Hematopoietic multipotent progenitor cell treated with erythropoietin and hydrocortisone succinate and interleukin-3 and kit ligand, for 6 days (in vitro differentiated cells): ENCODE measurements at regions not wholly inside any gene's neighbourhood (a gene's known extent, or its start where the extent isn't known, plus 50 kb on each side); places are given as distances from the start of the nearest gene placed in this dataset.

Source experiments
- DNase-seq: peaks from one replicate; pipeline ENCODE4 v3.0.0-alpha.2; 2015

GRCh38 chr6:126148853-126149252, 162.5 kb downstream of the TRMT11 start:
- no peak for DNase-seq

GRCh38 chr6:126152372-126152745, 166.0 kb downstream of the TRMT11 start:
- no peak for DNase-seq

- DNase-seq, result no peak
Measured at GRCh38 chr6:126153661-126154060, 167.3 kb downstream of the TRMT11 start.

- DNase-seq, result peak; percentile 22
Measured at GRCh38 chr6:126156973-126157372, 170.6 kb downstream of the TRMT11 start.

GRCh38 chr6:126167726-126168125, 172.2 kb upstream of the CENPW start:
- no peak for DNase-seq

DNA sequence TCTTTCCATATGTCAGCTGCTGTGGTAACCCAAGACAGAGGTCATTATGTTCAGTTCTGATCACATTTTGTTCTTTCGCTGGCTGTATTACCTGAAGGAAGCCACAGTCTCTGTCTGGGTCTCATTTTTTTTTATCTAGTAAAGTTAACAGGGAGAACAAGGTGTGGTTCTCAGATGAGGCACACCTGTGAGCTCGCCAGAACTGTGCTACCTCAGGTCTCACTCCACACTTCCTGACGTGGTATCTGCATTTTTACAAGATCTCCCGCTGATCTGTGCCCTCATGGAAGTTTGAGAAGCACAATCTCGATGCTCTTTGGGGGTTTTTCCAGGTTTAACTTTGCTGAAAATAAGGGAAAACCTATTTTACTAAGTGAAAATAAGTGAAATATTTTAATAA, 169.5 kb upstream of the CENPW start:
- DNase-seq, result no peak

DNA sequence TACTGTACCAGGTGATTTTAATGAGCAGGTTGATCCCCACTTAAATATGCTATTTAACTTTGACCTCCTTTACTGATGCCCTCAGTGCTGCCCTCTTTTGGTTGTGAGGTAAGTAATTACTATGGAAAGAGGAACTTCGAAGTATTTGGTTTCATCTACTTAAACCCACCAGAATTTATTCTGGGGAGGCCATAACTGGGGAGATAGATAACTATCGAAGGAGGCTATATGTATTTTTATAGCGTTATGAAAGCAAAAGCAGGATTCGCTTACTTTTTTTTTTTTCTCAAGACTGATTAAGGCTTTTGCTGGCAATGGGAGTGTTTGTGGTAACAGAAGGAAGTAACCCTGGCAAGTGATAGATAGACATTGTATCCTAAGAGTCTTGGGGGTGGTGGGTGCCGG, 168.9 kb upstream of the CENPW start:
- peak; percentile 89 for DNase-seq

DNA sequence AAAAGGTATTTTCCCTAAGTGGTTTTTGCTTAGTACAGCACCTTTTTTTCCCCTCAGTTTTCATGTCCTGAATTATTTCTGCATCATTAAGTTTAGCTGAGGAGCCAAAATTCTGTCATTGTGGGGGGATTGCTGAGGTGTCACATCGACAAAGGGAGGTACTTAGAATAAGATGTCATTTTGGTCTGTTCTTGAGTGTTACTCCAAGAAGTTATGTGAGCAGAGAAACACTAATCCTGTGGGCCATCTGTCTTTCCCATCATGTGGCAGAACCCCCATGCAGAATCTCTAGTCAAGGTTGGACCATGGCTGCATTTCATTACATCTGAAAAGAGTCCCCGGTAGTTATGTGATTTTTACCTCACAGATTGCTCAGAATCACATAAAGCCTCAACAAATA, 167.8 kb upstream of the CENPW start:
- no peak for DNase-seq

DNA sequence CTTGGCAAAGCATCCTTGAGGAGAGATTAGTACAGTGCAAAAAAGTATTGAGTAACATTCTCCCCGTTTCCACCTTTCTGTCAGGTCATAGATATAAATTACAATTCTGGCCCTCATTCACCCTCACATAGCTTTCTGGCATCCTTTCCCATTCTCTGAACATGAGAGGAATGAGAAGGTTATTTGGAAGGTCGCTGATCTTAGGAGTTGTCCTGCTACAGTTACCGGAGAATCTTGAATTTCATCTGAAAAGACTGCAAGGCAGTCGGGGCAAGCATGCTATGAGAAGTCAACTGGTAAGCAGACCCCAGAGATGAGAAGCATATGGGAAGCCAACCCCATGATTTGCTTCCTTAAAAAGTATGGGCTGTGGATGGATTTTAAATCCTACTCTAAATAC, 166.7 kb upstream of the CENPW start:
- DNase-seq, result no peak

DNA sequence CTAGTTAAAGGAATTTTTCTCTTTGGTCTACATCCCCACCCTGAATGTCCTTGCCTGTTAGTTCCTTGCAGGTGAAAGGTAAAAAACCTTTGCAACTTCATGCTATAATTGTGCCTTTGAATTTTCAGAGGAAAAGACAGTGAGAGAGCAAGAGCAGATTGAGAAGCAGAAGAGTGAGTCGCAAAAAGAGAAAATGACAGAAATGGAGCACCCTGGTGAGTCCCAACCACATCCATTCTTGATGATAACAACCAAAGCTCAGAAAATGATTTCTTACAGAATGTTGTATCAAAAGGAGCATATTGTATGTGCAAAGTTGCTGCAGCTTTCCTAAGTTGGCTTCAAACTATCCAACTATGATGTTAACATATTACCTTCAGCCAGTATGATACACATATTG, 165.2 kb upstream of the CENPW start:
- DNase-seq, result no peak

GRCh38 chr6:126175251-126175650, 164.7 kb upstream of the CENPW start:
- DNase-seq, result no peak

GRCh38 chr6:126176282-126176681, 163.6 kb upstream of the CENPW start:
- peak; percentile 53 for DNase-seq

DNA sequence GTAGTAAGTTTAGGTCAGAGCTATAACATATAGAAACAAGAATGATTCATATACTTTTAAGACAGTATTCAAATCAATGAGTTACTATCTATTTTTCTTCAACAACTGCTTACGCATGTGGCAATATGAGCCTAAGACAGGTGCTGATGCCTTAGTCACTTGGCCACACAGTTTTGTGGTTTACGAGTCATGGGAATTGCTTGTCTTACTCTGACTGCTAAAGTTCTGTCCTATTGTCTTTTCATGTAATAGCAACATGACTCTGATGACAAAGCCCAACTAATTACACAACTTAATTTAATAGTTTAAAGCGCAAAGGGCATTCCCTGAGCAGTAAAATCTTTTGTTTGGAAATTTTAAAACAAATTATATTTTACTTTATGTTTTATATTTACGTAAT, 159.3 kb upstream of the CENPW start:
- DNase-seq, result peak; percentile 28

GRCh38 chr6:126181173-126181741, 158.7 kb upstream of the CENPW start:
- DNase-seq, result no peak

GRCh38 chr6:126181890-126182289, 158.0 kb upstream of the CENPW start:
- DNase-seq, result no peak

DNA sequence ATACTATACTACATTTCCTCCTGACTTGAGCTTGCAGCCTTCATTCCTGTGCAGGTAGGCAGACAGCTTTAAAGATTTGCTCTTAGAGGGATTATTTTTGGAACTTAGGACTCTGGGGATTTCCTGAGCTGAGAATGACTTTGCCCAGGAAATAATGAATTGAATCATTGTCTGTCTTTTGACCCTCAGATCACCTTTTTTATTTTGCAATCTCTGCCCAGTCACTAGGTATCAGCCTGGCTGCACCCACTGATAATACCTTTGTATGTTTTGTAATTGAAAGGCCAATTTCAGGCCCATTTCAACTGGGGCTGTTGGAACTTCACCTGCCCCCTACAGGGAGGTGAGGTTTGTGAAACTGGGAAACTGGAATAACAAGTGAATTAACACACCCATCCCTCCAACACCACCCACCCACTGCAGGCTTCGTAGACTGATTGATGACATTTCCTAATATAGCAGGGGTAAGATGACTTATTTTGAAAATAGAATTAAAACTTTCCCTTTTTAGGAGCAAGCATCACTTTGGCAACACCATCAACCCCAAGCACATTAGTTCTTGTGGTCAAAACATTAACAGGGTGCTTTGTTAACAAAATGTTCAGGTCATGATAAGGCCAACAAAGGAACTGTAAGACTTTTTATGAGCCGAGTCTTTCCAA, 157.1 kb upstream of the CENPW start:
- DNase-seq, result no peak

DNA sequence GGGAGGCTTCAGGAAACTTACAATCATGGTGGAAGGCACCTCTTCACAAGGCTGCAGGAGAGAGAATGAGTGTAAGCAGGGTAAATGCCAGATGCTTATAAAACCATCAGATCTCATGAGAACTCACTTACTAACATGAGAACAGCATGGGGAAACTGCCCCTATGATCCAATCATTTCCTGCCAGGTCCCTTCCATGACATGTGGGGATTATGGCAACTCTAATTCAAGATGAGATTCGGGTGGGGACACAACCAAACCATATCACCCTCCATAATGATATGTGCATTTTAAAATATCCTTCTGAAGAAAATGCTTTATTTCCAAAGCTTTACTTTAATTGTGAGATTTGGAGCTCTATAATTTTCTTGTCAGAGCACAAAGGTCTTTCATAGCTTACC, 154.1 kb upstream of the CENPW start:
- no peak for DNase-seq

DNA sequence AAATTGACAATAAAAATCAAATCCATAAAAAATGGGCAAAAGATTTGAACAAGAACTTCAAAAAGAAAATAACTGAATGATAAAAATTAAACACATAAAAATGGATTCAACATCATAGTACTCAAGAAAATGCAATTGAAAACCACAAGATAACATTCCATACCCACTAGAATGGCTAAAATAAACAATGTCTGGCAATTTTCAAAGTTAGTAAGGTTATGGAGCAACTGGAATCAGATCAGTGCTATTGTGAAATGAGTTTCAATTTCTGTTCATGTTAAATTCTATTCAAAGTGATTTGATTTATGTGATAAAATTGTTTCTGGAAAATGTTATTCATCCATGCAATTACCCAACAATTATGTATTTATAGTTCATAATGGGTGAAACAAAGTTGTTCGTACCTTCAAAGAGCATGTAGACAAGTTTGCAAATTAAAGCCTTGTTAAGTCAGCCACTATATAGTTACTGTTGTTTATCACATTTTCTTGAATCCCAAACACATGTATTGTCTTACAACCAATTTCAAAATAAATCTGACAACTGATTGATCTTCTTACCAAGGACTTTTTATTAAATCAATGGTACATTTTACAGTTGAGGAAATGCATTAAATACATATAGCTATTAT, 151.5 kb upstream of the CENPW start:
- DNase-seq, result no peak

DNA sequence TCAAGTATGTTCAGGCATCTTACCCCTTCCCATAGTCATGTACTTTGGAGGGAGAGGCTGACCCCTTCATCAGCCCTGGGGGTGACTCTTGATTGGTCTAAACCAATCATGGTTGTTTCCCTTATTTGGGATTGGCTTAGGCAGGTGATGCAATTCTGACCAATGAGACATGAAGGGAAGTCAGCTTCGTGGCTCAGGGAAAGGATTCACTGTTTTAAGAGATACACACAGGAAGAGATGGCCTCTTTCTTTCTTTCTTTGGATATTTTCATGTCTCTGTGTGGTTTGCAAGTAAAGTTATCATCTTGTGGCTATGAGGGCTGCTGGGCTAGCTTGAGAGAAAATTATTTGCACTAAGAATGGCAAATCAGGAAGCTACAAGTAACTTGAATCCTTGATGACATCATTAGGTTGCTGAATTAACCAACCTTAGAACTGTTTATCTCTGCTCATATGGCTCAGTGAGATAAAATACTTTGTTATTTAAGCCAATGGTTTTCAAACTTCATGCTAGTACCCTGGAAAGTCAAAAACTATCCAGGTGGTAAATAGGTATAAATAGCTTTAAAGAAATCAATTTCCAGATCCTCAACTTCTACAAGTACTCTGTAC, 144.2 kb upstream of the CENPW start:
- peak; percentile 9 for DNase-seq

- DNase-seq, result no peak
Measured at GRCh38 chr6:126198631-126199030, 141.3 kb upstream of the CENPW start.

- DNase-seq, result no peak
Measured at GRCh38 chr6:126199466-126199865, 140.4 kb upstream of the CENPW start.

DNA sequence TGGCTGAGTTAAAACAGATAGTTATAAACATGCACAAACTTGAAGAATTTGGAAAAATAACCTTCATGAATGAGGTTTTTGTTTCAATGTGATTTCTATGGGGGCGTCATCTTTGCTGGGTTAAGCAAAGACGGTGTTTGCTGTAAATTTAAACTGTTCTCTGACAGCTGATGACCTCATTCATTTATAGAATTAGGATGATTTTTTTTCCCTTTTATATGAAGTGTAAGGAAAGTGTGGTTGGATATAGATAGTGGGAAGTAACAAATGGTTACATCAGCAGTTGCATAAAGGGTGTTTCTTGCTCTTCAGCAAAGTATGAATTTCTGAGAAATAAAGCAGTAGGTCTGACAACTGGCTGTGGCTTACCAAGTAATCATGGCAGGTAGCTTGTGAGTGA, 137.2 kb upstream of the CENPW start:
- DNase-seq, result no peak

DNA sequence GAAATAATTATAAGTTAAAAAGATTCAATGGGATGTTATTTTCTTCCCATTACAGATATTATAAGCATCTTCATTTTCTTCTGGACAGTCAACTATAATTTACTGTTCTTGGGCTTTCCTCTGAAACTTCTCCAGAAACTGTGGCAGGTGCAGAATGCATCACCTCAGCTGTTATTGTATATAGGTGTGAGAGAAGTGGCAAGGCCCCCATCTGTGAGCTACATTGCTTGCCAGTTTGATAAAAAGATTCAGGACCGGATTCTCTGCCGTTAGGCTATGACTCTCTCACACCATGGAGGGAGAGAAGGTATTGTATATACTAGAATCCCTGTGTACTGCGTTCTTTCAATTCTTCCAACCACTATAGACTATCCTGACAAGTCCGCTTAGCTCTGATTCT, 135.8 kb upstream of the CENPW start:
- DNase-seq, result no peak

- DNase-seq, result no peak
Measured at GRCh38 chr6:126204598-126204997, 135.3 kb upstream of the CENPW start.
